ENCODE measurements at regions not wholly inside any gene's neighbourhood (a gene's known extent, or its start where the extent isn't known, plus 50 kb on each side); places are given as distances from the start of the nearest gene placed in this dataset.

GRCh38 chr9:96135076-96135752 is 166.8 kb downstream of the HSD17B3 start:
- WGBS, 2 experiments (ENCODE audit: extremely low coverage in 1 of 2, insufficient coverage in 1 of 2, insufficient read length in 1 of 2, insufficient replicate concordance in 2 of 2, low coverage in 1 of 2, low lambda C conversion rate in 2 of 2, missing lambda C conversion rate in 1 of 2), result 80% methylated on average over 9 of the region's 9 CpGs; no CpG with 5 or more reads in 1 of the 2 experiments
- ChIA-PET POLR2A (ENCODE audit: partially characterized antibody) (no interaction called here), CTCF (ENCODE audit: partially characterized antibody) (no interaction called here)
- no peak overlapping the region for H3K4me2 ChIP-seq (ENCODE audit: insufficient read depth in 1 of 2, low read depth in 2 of 2, low read length in 2 of 2)
- H3K79me1 ChIP-seq (ENCODE audit: low read depth, low read length), result no peaks in the 10 kb centered on the region
- H3K23ac ChIP-seq (ENCODE audit: insufficient read length), result no peak overlapping the region
- H3K4ac ChIP-seq (replicated peaks; ENCODE audit: insufficient read length, low read depth, low read length), result no peak overlapping the region
- H4K8ac ChIP-seq (ENCODE audit: extremely low read depth, insufficient read depth, low read length), result no peak overlapping the region
- H3K18ac ChIP-seq (ENCODE audit: extremely low read depth, low read length), result no peak overlapping the region
- H3K27ac ChIP-seq (ENCODE audit: low read depth, low read length), result no peak overlapping the region
- H3K23me2 ChIP-seq (ENCODE audit: low read depth, low read length), result no peaks in the 10 kb centered on the region; the same call in 1 of the 2 replicates
- no peak overlapping the region for H2AK5ac ChIP-seq (ENCODE audit: low read depth, low read length)
- H2AFZ ChIP-seq (ENCODE audit: low read length), result no peak overlapping the region
- H3K14ac ChIP-seq (ENCODE audit: insufficient read length), result no peak overlapping the region
- no peak overlapping the region for H4K5ac ChIP-seq (ENCODE audit: insufficient read length, low read depth, low read length)
- no peak overlapping the region for H2BK5ac ChIP-seq (ENCODE audit: low read depth, low read length)
- no peak overlapping the region for H2BK120ac ChIP-seq (replicated peaks; ENCODE audit: low read depth, low read length)
- H3K4me3 ChIP-seq (ENCODE audit: extremely low read depth in 1 of 4, insufficient read depth in 2 of 4, low read depth in 3 of 4, low read length in 4 of 4), result no peak overlapping the region
- H2BK12ac ChIP-seq (ENCODE audit: low read depth, low read length), result no peak overlapping the region
- H3K27me3 ChIP-seq (replicated peaks in 1 of 4; ENCODE audit: control insufficient read depth in 3 of 4, extremely low read depth in 1 of 4, insufficient read depth in 3 of 4, low read length in 3 of 4), result no peaks in the 10 kb centered on the region; a peak in 2 of 7 replicates
- no peak overlapping the region for H2BK20ac ChIP-seq (ENCODE audit: low read length)
- H3K79me2 ChIP-seq (ENCODE audit: control insufficient read depth in 1 of 2, insufficient read depth in 2 of 2, low read length in 2 of 2), result no peaks in the 10 kb centered on the region
- no peak overlapping the region for H4K91ac ChIP-seq (replicated peaks; ENCODE audit: insufficient read length, low read length)
- FAIRE-seq, result no peak
- peaks cover 3 to 18% (median 10%) of the 10 kb centered on the region in 4 experiments; a peak in 6 of 7 replicates for H3K4me1 ChIP-seq (replicated peaks in 1 of 4; ENCODE audit: control insufficient read depth in 3 of 4, insufficient read depth in 4 of 4, low read length in 3 of 4)
- no peak overlapping the region for H3K56ac ChIP-seq (replicated peaks; ENCODE audit: insufficient read length, low read depth, low read length)
- no peak overlapping the region for H3K9ac ChIP-seq (replicated peaks in 1 of 4; ENCODE audit: extremely low read depth in 1 of 4, low read depth in 3 of 4, low read length in 3 of 4)
- H3K9me3 ChIP-seq (ENCODE audit: insufficient read depth in 2 of 2, low read depth in 1 of 2, low read length in 1 of 2), result no peaks in the 10 kb centered on the region
- no peak overlapping the region for H2BK15ac ChIP-seq (ENCODE audit: low read length)
- no peaks in the 10 kb centered on the region for H4K20me1 ChIP-seq (replicated peaks in 1 of 2; ENCODE audit: control insufficient read depth in 1 of 2, insufficient read depth in 2 of 2, low read length in 2 of 2)
- no peak for DNase-seq (ENCODE audit: low read depth in 1 of 2, low spot score in 2 of 2)
- no peaks in the 10 kb centered on the region for H3K36me3 ChIP-seq (ENCODE audit: control insufficient read depth in 2 of 4, insufficient read depth in 4 of 4, low read length in 3 of 4)
- TF ChIP-seq E2F6 (IDR thresholded peaks at IDR 0.05) (no peak), HDAC2 (IDR thresholded peaks at IDR 0.05; ENCODE audit: borderline replicate concordance in 1 of 2, low read depth in 2 of 2, low read length in 2 of 2) (no peak)
